ENCODE measurements at regions not wholly inside any gene's neighbourhood (a gene's known extent, or its start where the extent isn't known, plus 50 kb on each side); places are given as distances from the start of the nearest gene placed in this dataset.
"Not testable (repeated sequence)": the region's sequence is repeated elsewhere in the genome, so short reads cannot be mapped to it uniquely, and the experiment has no call there.

GRCh38 chr1:38758820-38759219 is 100.8 kb downstream of the RRAGC start:
- DNase-seq (ENCODE audit: low read depth): no peak

- DNase-seq (ENCODE audit: low read depth): peak; percentile 62
Observed at GRCh38 chr1:38746941-38747600, 112.5 kb downstream of the RRAGC start.

- no peak for DNase-seq (ENCODE audit: low read depth)
Observed at GRCh38 chr1:38746402-38746935, 113.1 kb downstream of the RRAGC start.

GRCh38 chr1:38745476-38746401 is 113.8 kb downstream of the RRAGC start:
- peak; percentile 35 for DNase-seq (ENCODE audit: low read depth)

- DNase-seq (ENCODE audit: low read depth): peak; percentile 29
Observed at GRCh38 chr1:38744452-38745350, 114.9 kb downstream of the RRAGC start.

- DNase-seq (ENCODE audit: low read depth): no peak
Observed at GRCh38 chr1:38743184-38743583, 116.4 kb downstream of the RRAGC start.

GRCh38 chr1:38741341-38741740 is 118.2 kb downstream of the RRAGC start:
- no peak for DNase-seq (ENCODE audit: low read depth)

GRCh38 chr1:38740487-38740886 is 119.1 kb downstream of the RRAGC start:
- DNase-seq (ENCODE audit: low read depth): no peak

- DNase-seq (ENCODE audit: low read depth): no peak
Observed at GRCh38 chr1:38738207-38738606, 121.4 kb downstream of the RRAGC start.

- DNase-seq (ENCODE audit: low read depth): no peak
Observed at GRCh38 chr1:38736399-38736798, 123.2 kb downstream of the RRAGC start.

- peak; percentile 89 for DNase-seq (ENCODE audit: low read depth)
Observed at GRCh38 chr1:38735651-38736161, 123.9 kb downstream of the RRAGC start.

- DNase-seq (ENCODE audit: low read depth): no peak
Observed at GRCh38 chr1:38733761-38734160, 125.8 kb downstream of the RRAGC start.

GRCh38 chr1:38730511-38731397 is 128.8 kb downstream of the RRAGC start:
- peak; percentile 33 for DNase-seq (ENCODE audit: low read depth)

GRCh38 chr1:38728585-38728908 is 131.0 kb downstream of the RRAGC start:
- no peak for DNase-seq (ENCODE audit: low read depth)

- peak; percentile 92 for DNase-seq (ENCODE audit: low read depth)
Observed at GRCh38 chr1:38727684-38728584, 131.6 kb downstream of the RRAGC start.

- DNase-seq (ENCODE audit: low read depth): not testable (repeated sequence)
Observed at GRCh38 chr1:38725321-38725961, 134.1 kb downstream of the RRAGC start.

GRCh38 chr1:38724160-38725131 is 135.1 kb downstream of the RRAGC start:
- DNase-seq (ENCODE audit: low read depth): no peak

- no peak for DNase-seq (ENCODE audit: low read depth)
Observed at GRCh38 chr1:38721816-38722215, 137.8 kb downstream of the RRAGC start.
